Neuronal stem cell (in vitro differentiated cells): ENCODE measurements at regions not wholly inside any gene's neighbourhood (a gene's known extent, or its start where the extent isn't known, plus 50 kb on each side); places are given as distances from the start of the nearest gene placed in this dataset.

Experiments
- DNase-seq: peaks from one replicate; pipeline ENCODE4 v3.0.0-alpha.2; 2013; ENCODE audit warnings: low spot score
- H2AFZ ChIP-seq: one replicate; pipeline ENCODE4 v1.6.1; 2013; ENCODE audit warnings: mild to moderate bottlenecking, low read length, inconsistent platforms
- H2AK5ac ChIP-seq: 2 replicates; pipeline ENCODE4 v1.6.1; 2013; ENCODE audit warnings: low read depth, mild to moderate bottlenecking, inconsistent platforms, low read length, moderate library complexity, mixed read lengths
- H2BK120ac ChIP-seq: 2 replicates; pipeline ENCODE4 v1.6.1; 2013; ENCODE audit warnings: low read depth, mild to moderate bottlenecking, inconsistent platforms, low read length, moderate library complexity, mixed read lengths
- H2BK12ac ChIP-seq: one replicate; pipeline ENCODE4 v1.6.1; 2013; ENCODE audit warnings: low read length, inconsistent platforms
- H2BK15ac ChIP-seq: 2 replicates; pipeline ENCODE4 v1.6.1; 2013; ENCODE audit warnings: mild to moderate bottlenecking, low read length, inconsistent platforms, mixed read lengths
- H2BK5ac ChIP-seq: one replicate; pipeline ENCODE4 v1.6.1; 2013; ENCODE audit warnings: inconsistent platforms, mild to moderate bottlenecking, low read length, moderate library complexity
- H3K14ac ChIP-seq: one replicate; pipeline ENCODE4 v1.6.1; 2013; ENCODE audit warnings: low read length, inconsistent platforms
- H3K18ac ChIP-seq: 2 replicates; pipeline ENCODE4 v1.6.1; 2013; ENCODE audit warnings: low read length, inconsistent platforms
- H3K23ac ChIP-seq: 2 replicates; pipeline ENCODE4 v1.6.1; 2013; ENCODE audit warnings: low read depth, mild to moderate bottlenecking, mixed read lengths, low read length, inconsistent platforms; ENCODE audit not compliant: poor library complexity
- H3K27ac ChIP-seq: replicated peaks from 3 replicates; pipeline ENCODE4 v1.5.1; 2013; ENCODE audit warnings: low read length, inconsistent platforms
- H3K27me3 ChIP-seq, 3 experiments: 2 replicates each; pipeline ENCODE4 v1.6.1; 2013; ENCODE audit warnings: low read length in 3 of 3, mild to moderate bottlenecking in 2 of 3, inconsistent platforms in 1 of 3, low read depth in 1 of 3, mixed read lengths in 1 of 3, moderate library complexity in 1 of 3; ENCODE audit not compliant: control insufficient read depth in 3 of 3, insufficient read depth in 3 of 3
- H3K36me3 ChIP-seq, 2 donors: replicated peaks in 1 of 2; 2 replicates each; pipeline ENCODE4 v1.6.1; 2013; ENCODE audit warnings: low read length in 2 of 2; ENCODE audit not compliant: control insufficient read depth in 2 of 2, insufficient read depth in 2 of 2
- H3K4ac ChIP-seq: 2 replicates; pipeline ENCODE4 v1.6.1; 2013; ENCODE audit warnings: inconsistent platforms, mild to moderate bottlenecking, low read length, moderate library complexity
- H3K4me1 ChIP-seq, 2 donors: 1 replicate in 1 of 2; 2 replicates in 1 of 2; pipeline ENCODE4 v1.6.1; 2013; ENCODE audit warnings: low read length in 2 of 2, low read depth in 1 of 2; ENCODE audit not compliant: control insufficient read depth in 2 of 2, insufficient read depth in 1 of 2
- H3K4me2 ChIP-seq: one replicate; pipeline ENCODE4 v1.6.1; 2013; ENCODE audit warnings: mild to moderate bottlenecking, low read length, inconsistent platforms; ENCODE audit not compliant: insufficient read depth, poor library complexity, severe bottlenecking
- H3K4me3 ChIP-seq, 2 donors: 2 replicates each; pipeline ENCODE4 v1.5.1; 2013; ENCODE audit warnings: low read length in 2 of 2, mild to moderate bottlenecking in 2 of 2, inconsistent platforms in 1 of 2, moderate library complexity in 1 of 2
- H3K79me1 ChIP-seq: one replicate; pipeline ENCODE4 v1.6.1; 2013; ENCODE audit warnings: low read depth, mild to moderate bottlenecking, inconsistent platforms, low read length, moderate library complexity
- H3K9ac ChIP-seq: one replicate; pipeline ENCODE4 v1.6.1; 2013; ENCODE audit warnings: mild to moderate bottlenecking, low read depth, low read length, inconsistent platforms; ENCODE audit not compliant: poor library complexity
- H3K9me3 ChIP-seq, 2 donors: replicated peaks in 1 of 2; 2 replicates each; pipeline versions ENCODE3 to v1.6.1; 2013; ENCODE audit warnings: low read length in 2 of 2, mild to moderate bottlenecking in 2 of 2, inconsistent platforms in 1 of 2, low read depth in 1 of 2, mixed read lengths in 1 of 2, moderate library complexity in 1 of 2; ENCODE audit not compliant: control insufficient read depth in 2 of 2, insufficient read depth in 1 of 2
- H4K8ac ChIP-seq: one replicate; pipeline ENCODE4 v1.6.1; 2013; ENCODE audit warnings: low read depth, mild to moderate bottlenecking, inconsistent platforms, low read length, moderate library complexity
- H4K91ac ChIP-seq: one replicate; pipeline ENCODE4 v1.6.1; 2013; ENCODE audit warnings: low read length, low read depth, mild to moderate bottlenecking, inconsistent platforms; ENCODE audit not compliant: poor library complexity
- WGBS, 2 donors: extraction: QIAGEN DNeasy Blood & Tissue Kit; methylation state at CpG; one replicate each; pipeline ENCODE4 v1.1.7; 2013; ENCODE audit warnings: missing lambda C conversion rate in 2 of 2, mixed read lengths in 1 of 2; ENCODE audit not compliant: insufficient read length in 2 of 2, insufficient replicate concordance in 1 of 2; ENCODE audit errors: extremely low coverage in 2 of 2; 5-methylcytosine and 5-hydroxymethylcytosine counted together

DNA sequence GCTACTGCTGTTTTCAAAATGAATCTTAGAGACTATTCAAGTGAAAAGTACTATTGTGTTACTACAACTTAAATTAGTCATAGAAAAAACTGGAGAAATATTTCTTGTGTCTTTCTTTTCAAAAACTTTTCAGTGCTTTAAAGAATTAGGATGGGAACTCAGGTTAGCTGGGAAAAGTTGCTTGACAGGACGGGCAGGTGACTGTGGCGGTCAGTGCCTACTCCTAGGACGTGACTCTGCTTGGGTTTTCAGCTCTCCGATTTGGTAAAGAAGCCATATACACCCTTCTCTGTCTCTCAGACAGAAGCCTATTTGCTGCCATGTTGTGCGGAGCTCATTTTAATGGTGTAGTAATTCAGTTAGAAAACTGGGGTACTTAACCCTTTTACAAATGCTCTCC is 89.8 kb upstream of the CACNA2D3 start:
- DNase-seq, result no peak
- Histone ChIP-seq H3K23ac (no peak overlapping the region), H3K4me3 (no peak overlapping the region), H3K27ac (no peak overlapping the region), H4K91ac (no peak overlapping the region), H3K36me3 (no peaks in the 10 kb centered on the region), H2BK5ac (no peak overlapping the region), H2BK120ac (no peak overlapping the region), H3K4ac (no peak overlapping the region), H3K4me2 (no peak overlapping the region), H3K9ac (no peak overlapping the region), H4K8ac (no peak overlapping the region), H3K14ac (no peak overlapping the region), H3K27me3 (no peaks in the 10 kb centered on the region), H2AK5ac (no peak overlapping the region), H3K79me1 (no peaks in the 10 kb centered on the region), H3K4me1 (no peaks in the 10 kb centered on the region), H3K9me3 (no peaks in the 10 kb centered on the region), H2BK12ac (no peak overlapping the region), H2BK15ac (no peak overlapping the region), H2AFZ (no peak overlapping the region), H3K18ac (no peak overlapping the region)
- no CpG with 5 or more reads among the region's 5 CpGs for WGBS, 2 donors

DNA sequence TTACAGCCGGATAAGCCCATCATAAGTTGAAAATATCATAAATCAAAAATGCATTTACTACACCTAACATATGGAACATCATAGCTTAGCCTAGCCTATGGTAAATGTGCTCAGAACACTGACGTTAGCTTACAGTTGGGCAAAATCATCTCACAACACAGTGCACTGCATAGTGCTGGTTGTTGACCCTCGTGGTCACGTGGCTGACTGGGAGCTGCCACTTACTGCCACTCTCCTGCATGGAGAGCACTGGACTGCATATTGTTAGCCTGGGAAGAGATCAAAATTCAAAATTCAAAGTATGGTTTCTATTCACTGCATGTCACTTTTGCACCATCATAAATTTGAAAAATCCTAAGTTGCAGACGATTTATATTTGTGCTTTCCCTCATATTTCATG is 94.0 kb upstream of the CACNA2D3 start:
- H3K18ac ChIP-seq, result no peak overlapping the region
- H3K36me3 ChIP-seq, result no peaks in the 10 kb centered on the region
- no peak overlapping the region for H2AK5ac ChIP-seq
- no peak for DNase-seq
- no peaks in the 10 kb centered on the region for H3K27me3 ChIP-seq
- H3K9ac ChIP-seq, result no peak overlapping the region
- no peak overlapping the region for H3K14ac ChIP-seq
- H2BK5ac ChIP-seq, result no peak overlapping the region
- H3K4ac ChIP-seq, result no peak overlapping the region
- no peak overlapping the region for H3K27ac ChIP-seq
- H2BK12ac ChIP-seq, result no peak overlapping the region
- no CpG with 5 or more reads among the region's 5 CpGs for whole genome bisulfite sequencing, 2 donors
- H3K9me3 ChIP-seq, result peaks cover 0 to 3% of the 10 kb centered on the region in 2 donors
- no peak overlapping the region for H4K91ac ChIP-seq
- H3K23ac ChIP-seq, result no peak overlapping the region
- H2BK120ac ChIP-seq, result no peak overlapping the region
- H3K4me3 ChIP-seq, result no peak overlapping the region
- H2BK15ac ChIP-seq, result no peak overlapping the region
- H3K4me2 ChIP-seq, result no peak overlapping the region
- H4K8ac ChIP-seq, result no peak overlapping the region
- H3K4me1 ChIP-seq, result no peaks in the 10 kb centered on the region
- H3K79me1 ChIP-seq, result no peaks in the 10 kb centered on the region
- H2AFZ ChIP-seq, result no peak overlapping the region

DNA sequence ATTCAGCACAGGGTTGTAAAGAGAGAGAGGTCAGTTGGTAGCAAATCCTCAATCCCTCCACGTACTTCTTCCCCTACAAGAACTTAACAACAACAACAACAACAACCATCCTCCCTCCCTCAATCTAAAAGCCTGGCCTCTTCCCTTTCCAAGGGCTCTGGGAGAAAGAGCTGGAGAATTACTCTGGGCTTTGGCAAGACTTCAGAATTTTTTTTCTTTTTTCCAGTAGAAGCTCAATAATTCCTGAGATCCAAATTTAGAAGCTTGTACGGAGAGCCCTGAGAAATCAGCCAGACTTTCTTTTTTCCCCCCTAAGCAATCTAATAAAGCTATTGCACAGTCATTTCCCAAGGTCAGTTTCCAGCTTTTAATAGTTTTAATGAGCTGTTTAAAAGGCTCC is 95.8 kb upstream of the CACNA2D3 start:
- no peaks in the 10 kb centered on the region for H3K36me3 ChIP-seq
- H3K4me2 ChIP-seq, result no peak overlapping the region
- H2BK12ac ChIP-seq, result no peak overlapping the region
- DNase-seq, result no peak
- no CpG with 5 or more reads among the region's 2 CpGs for WGBS, 2 donors
- no peak overlapping the region for H4K8ac ChIP-seq
- no peak overlapping the region for H3K14ac ChIP-seq
- H2BK120ac ChIP-seq, result no peak overlapping the region
- no peak overlapping the region for H3K27ac ChIP-seq
- no peak overlapping the region for H3K4me3 ChIP-seq
- H2BK15ac ChIP-seq, result no peak overlapping the region
- no peak overlapping the region for H2AK5ac ChIP-seq
- no peak overlapping the region for H2AFZ ChIP-seq
- H3K4ac ChIP-seq, result no peak overlapping the region
- no peak overlapping the region for H2BK5ac ChIP-seq
- H4K91ac ChIP-seq, result no peak overlapping the region
- no peak overlapping the region for H3K23ac ChIP-seq
- no peaks in the 10 kb centered on the region for H3K4me1 ChIP-seq
- H3K9ac ChIP-seq, result no peak overlapping the region
- no peak overlapping the region for H3K18ac ChIP-seq
- no peaks in the 10 kb centered on the region for H3K27me3 ChIP-seq
- H3K79me1 ChIP-seq, result no peaks in the 10 kb centered on the region
- H3K9me3 ChIP-seq, result peaks cover 0 to 3% of the 10 kb centered on the region in 2 donors

DNA sequence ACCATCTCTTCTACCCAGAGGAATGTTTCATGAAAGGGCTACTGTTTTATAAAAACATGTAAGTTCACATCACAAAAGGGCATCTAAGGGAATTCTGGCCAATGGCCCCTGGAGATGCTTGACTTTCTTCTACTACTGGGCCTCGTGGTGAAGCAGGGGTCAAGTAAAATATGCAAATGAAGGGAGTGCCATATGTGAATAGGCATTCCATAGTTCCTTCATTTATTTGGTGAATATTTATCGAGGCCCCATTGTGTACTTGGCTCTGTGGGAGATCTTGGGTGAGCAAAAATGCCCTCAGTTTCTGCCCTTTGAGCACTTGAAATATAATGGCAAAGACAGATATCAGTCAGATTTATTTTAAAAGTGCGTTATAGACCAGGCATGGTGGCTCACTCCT is 101.3 kb upstream of the CACNA2D3 start:
- Histone ChIP-seq H3K23ac (no peak overlapping the region), H2AK5ac (no peak overlapping the region), H3K18ac (no peak overlapping the region), H2BK120ac (no peak overlapping the region), H4K8ac (no peak overlapping the region), H3K4me1 (no peaks in the 10 kb centered on the region), H2AFZ (no peak overlapping the region), H3K9ac (no peak overlapping the region), H2BK15ac (no peak overlapping the region), H3K79me1 (no peaks in the 10 kb centered on the region), H3K14ac (no peak overlapping the region), H3K27ac (no peak overlapping the region), H4K91ac (no peak overlapping the region), H2BK5ac (no peak overlapping the region), H3K4me2 (no peak overlapping the region), H3K36me3 (no peaks in the 10 kb centered on the region), H3K27me3 (no peaks in the 10 kb centered on the region), H3K4me3 (no peak overlapping the region), H2BK12ac (no peak overlapping the region), H3K4ac (no peak overlapping the region), H3K9me3 (peaks cover 0 to 3% of the 10 kb centered on the region in 2 donors)
- no peak for DNase-seq
- no CpG with 5 or more reads among the region's 3 CpGs for WGBS, 2 donors
